Left lung (tissue), 4 donors: ENCODE measurements at regions not wholly inside any gene's neighbourhood (a gene's known extent, or its start where the extent isn't known, plus 50 kb on each side); places are given as distances from the start of the nearest gene placed in this dataset.

ENCODE experiments used
- ATAC-seq: fragments of 200-7000 bp; cut with Tn5 transposase; one replicate; pipeline ENCODE4 v1.9.1; 2020; ENCODE audit warnings: moderate library complexity
- DNase-seq, 4 donors: peaks; one replicate each; pipeline ENCODE4 v3.0.0-alpha.2; 2013 to 2020
- H3K27ac ChIP-seq, 2 donors: fragments of 200-600 bp; sonication (generic) in 1 of 2; one replicate each; pipeline versions ENCODE4 v1.5.0 to v1.8.0; 2020 to 2021
- H3K27me3 ChIP-seq, 2 donors: fragments of 200-600 bp; sonication (generic) in 1 of 2; one replicate each; pipeline versions ENCODE4 v1.5.0 to v1.8.0; 2020 to 2021
- H3K36me3 ChIP-seq, 2 donors: fragments of 200-600 bp; sonication (generic) in 1 of 2; one replicate each; pipeline versions ENCODE4 v1.5.0 to v1.8.0; 2020 to 2021
- H3K4me1 ChIP-seq, 2 donors: fragments of 200-600 bp; one replicate each; pipeline ENCODE4 v1.8.0; 2021
- H3K4me3 ChIP-seq, 2 donors: fragments of 200-600 bp; sonication (generic) in 1 of 2; one replicate each; pipeline versions ENCODE4 v1.5.0 to v1.8.0; 2020 to 2021; ENCODE audit warnings: mild to moderate bottlenecking in 1 of 2
- H3K9me3 ChIP-seq, 2 donors: fragments of 200-600 bp; sonication (generic) in 1 of 2; one replicate each; pipeline versions ENCODE4 v1.5.0 to v1.8.0; 2020 to 2021
- intact Hi-C, 2 donors: fragments of 100-400 bp; cut with DNase I; formaldehyde crosslinking; loops; one replicate each; pipeline versions ENCODE4 v1.11.2 to v1.14.2; 2022
- TF ChIP-seq, protein P1 (sequence below), 2 donors: fragments of 200-600 bp; sonication (generic) in 1 of 2; IDR thresholded peaks; one replicate each; pipeline versions ENCODE4 v1.5.0 to v1.8.0; 2021; ENCODE audit warnings: antibody characterized with exemption in 2 of 2
- donor health status: DM: no; HTN: yes; CAD: no.
- donor health status: DM: no; HTN: no; CAD: no.

DNA sequence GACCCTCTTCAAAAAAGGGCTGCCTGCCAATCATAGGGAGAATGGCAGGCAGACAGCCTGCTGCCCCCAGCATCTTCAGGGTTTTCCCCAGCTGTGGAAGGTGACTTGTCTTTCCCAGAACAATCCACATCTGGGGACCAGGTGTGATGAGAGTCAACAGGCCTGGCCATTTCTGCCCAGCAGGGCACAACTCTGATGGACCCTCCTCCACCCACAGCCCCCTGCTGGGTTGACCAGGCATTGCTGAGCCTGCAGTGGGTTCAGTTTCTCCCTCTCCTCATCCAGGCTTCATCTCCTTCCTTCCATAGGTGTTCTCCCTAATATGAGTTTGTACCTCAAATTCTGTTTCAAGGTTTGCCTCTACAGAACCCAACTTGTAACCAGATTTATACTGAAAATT lies 111.0 kb downstream of the MINAR1 start:
- no peak overlapping the region for H3K27ac ChIP-seq
- H3K4me3 ChIP-seq: no peak overlapping the region
- no peak for ATAC-seq
- TF ChIP-seq, protein P1, sequence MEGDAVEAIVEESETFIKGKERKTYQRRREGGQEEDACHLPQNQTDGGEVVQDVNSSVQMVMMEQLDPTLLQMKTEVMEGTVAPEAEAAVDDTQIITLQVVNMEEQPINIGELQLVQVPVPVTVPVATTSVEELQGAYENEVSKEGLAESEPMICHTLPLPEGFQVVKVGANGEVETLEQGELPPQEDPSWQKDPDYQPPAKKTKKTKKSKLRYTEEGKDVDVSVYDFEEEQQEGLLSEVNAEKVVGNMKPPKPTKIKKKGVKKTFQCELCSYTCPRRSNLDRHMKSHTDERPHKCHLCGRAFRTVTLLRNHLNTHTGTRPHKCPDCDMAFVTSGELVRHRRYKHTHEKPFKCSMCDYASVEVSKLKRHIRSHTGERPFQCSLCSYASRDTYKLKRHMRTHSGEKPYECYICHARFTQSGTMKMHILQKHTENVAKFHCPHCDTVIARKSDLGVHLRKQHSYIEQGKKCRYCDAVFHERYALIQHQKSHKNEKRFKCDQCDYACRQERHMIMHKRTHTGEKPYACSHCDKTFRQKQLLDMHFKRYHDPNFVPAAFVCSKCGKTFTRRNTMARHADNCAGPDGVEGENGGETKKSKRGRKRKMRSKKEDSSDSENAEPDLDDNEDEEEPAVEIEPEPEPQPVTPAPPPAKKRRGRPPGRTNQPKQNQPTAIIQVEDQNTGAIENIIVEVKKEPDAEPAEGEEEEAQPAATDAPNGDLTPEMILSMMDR (IDR thresholded peaks at IDR 0.05): no peak
- H3K9me3 ChIP-seq: no peaks in the 10 kb centered on the region
- H3K36me3 ChIP-seq: no peaks in the 10 kb centered on the region
- no peaks in the 10 kb centered on the region for H3K27me3 ChIP-seq
- intact Hi-C loops: no loop called here
- H3K4me1 ChIP-seq: no peaks in the 10 kb centered on the region
- DNase-seq: no peak

DNA sequence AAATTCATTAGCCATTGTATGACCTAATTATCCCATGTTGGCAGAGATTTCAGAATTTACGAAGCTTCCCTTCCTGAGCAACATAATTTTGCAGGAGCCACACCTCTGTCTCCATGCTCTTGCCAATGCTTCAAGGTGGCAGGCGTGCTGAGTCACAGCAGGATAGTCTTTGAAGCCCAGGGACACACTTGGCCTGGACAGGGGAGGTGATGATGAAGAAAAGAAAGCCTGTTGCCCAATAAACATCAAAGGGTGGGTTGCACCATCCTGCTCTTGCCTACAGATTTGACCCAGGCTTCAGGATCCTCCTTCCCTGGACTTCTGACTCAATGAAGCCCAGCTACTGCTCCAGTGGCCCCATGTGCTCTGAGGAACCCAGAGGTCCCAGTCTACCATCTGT lies 117.1 kb downstream of the MINAR1 start:
- Histone ChIP-seq H3K4me3 (no peak overlapping the region), H3K27ac (no peak overlapping the region), H3K9me3 (no peaks in the 10 kb centered on the region), H3K4me1 (no peaks in the 10 kb centered on the region), H3K27me3 (peaks cover 0 to 13% of the 10 kb centered on the region in 2 donors), H3K36me3 (no peaks in the 10 kb centered on the region)
- ATAC-seq: no peak
- intact Hi-C loops: no loop called here
- TF ChIP-seq, protein P1 (IDR thresholded peaks at IDR 0.05): no peak
- DNase-seq: no peak

DNA sequence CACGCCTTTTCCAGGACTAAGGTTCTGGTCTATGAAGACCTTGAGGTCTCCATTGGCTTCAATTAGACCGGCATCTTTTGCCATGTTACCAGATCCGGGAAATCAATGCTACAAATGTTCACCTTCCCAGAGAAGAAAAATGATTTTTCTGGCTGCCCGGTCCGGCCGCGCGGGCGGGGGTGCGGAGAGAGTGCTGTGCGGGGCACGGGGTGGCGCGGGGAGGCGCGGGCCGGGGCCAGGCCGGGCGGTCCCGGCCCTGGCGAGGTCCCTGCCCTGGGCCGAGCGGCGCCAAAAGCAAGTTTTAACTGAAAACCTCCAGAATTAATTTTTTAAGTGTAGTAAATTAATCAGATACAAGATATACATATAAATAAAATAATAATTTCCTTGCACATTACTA lies 128.2 kb downstream of the MINAR1 start:
- no peak for ATAC-seq
- TF ChIP-seq, protein P1 (IDR thresholded peaks at IDR 0.05): no peak
- H3K9me3 ChIP-seq: no peaks in the 10 kb centered on the region

DNA sequence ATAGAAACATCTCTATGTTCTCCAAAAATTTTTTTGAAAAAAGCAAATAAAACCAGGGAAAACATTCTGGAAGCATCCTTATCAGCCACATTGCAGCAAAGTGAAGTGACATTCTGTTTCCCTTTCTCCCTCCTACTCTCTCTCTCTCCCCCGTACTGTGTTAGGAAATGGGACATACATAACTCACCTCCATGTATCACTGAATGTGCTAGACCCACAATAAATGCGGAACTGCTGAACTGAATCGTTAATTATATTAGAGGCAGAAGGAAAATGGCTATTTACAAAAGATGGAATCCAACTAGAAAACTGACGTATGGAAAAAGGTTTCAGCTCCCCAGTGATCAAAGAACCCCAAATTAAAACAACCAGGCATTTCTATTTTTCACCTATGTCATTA lies 129.8 kb downstream of the MINAR1 start:
- Histone ChIP-seq H3K27me3 (peaks cover 0 to 20% of the 10 kb centered on the region in 2 donors), H3K9me3 (no peaks in the 10 kb centered on the region), H3K27ac (no peak overlapping the region), H3K36me3 (no peaks in the 10 kb centered on the region), H3K4me3 (no peak overlapping the region), H3K4me1 (no peaks in the 10 kb centered on the region)
- intact Hi-C loops: no loop called here
- DNase-seq (no peak), ATAC-seq (no peak)
- TF ChIP-seq, protein P1 (IDR thresholded peaks at IDR 0.05): no peak

More for the DNA sequence above, 128.2 kb downstream of the MINAR1 start:
- Histone ChIP-seq H3K27ac (no peak overlapping the region), H3K27me3 (peaks cover 0 to 20% of the 10 kb centered on the region in 2 donors), H3K36me3 (no peaks in the 10 kb centered on the region), H3K4me1 (no peaks in the 10 kb centered on the region), H3K4me3 (no peak overlapping the region)
- no peak for DNase-seq
- intact Hi-C loops: no loop called here

DNA sequence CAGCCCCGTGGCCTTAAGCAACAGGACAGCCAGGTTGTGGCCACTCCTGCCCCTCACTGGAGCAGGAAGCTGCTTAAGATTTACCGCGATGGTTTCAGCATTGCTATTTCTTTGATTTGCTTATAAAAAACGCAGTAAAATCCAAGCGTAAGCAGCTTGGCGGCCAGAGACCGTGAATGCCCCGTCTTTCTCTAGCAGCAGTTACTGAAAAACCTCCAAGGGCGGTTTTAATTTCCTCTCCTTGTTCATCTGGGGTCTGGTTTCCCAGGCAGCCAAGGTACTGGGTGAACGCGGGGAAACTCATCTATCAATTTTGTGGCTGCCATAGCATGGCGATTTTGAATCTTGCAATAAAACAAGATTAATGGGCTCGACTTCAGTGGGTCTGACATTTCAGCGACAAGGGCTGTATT lies 130.3 kb downstream of the MINAR1 start:
- TF ChIP-seq, protein P1 (IDR thresholded peaks at IDR 0.05): no peak
- H3K4me1 ChIP-seq: no peaks in the 10 kb centered on the region
- H3K36me3 ChIP-seq: no peaks in the 10 kb centered on the region
- no peak overlapping the region for H3K27ac ChIP-seq
- ATAC-seq: no peak
- H3K4me3 ChIP-seq: no peak overlapping the region
- no peak for DNase-seq
- intact Hi-C loops: no loop called here
- peaks cover 0 to 20% of the 10 kb centered on the region in 2 donors for H3K27me3 ChIP-seq
- no peaks in the 10 kb centered on the region for H3K9me3 ChIP-seq
